H4 (cell line): ENCODE measurements at regions not wholly inside any gene's neighbourhood (a gene's known extent, or its start where the extent isn't known, plus 50 kb on each side); places are given as distances from the start of the nearest gene placed in this dataset.
"Not testable (repeated sequence)": the region's sequence is repeated elsewhere in the genome, so short reads cannot be mapped to it uniquely, and the experiment has no call there.

ENCODE experiments used
- DNase-seq: peaks from one replicate; pipeline ENCODE4 v3.0.0-alpha.2; 2015; ENCODE audit warnings: low spot score

- no peak for DNase-seq
These were observed 52.6 kb upstream of the SP8 start for GRCh38 chr7:20839196-20839735.

GRCh38 chr7:20839987-20840386 is 53.3 kb upstream of the SP8 start:
- no peak for DNase-seq

GRCh38 chr7:20846791-20847190 is 60.1 kb upstream of the SP8 start:
- DNase-seq = no peak

GRCh38 chr7:20858951-20859350 is 72.3 kb upstream of the SP8 start:
- no peak for DNase-seq

- DNase-seq = no peak
These were observed 74.8 kb upstream of the SP8 start for GRCh38 chr7:20861468-20861867.

- no peak for DNase-seq
These were observed 75.9 kb upstream of the SP8 start for GRCh38 chr7:20862554-20862953.

- no peak for DNase-seq
These were observed 77.5 kb upstream of the SP8 start for GRCh38 chr7:20864221-20864620.

GRCh38 chr7:20865684-20866083 is 79.0 kb upstream of the SP8 start:
- DNase-seq = no peak

GRCh38 chr7:20870977-20871376 is 84.3 kb upstream of the SP8 start:
- no peak for DNase-seq

- DNase-seq = no peak
These were observed 106.1 kb upstream of the SP8 start for GRCh38 chr7:20892776-20893175.

GRCh38 chr7:20894806-20895205 is 108.1 kb upstream of the SP8 start:
- peak; percentile 90 for DNase-seq

- DNase-seq = peak; percentile 87
These were observed 108.9 kb upstream of the SP8 start for GRCh38 chr7:20895563-20895962.

GRCh38 chr7:20896996-20897395 is 110.3 kb upstream of the SP8 start:
- no peak for DNase-seq

GRCh38 chr7:20906801-20907453 is 120.2 kb upstream of the SP8 start:
- DNase-seq = no peak

- no peak for DNase-seq
These were observed 124.4 kb upstream of the SP8 start for GRCh38 chr7:20911081-20911480.

GRCh38 chr7:20913853-20914252 is 127.2 kb upstream of the SP8 start:
- no peak for DNase-seq

- no peak for DNase-seq
These were observed 129.6 kb upstream of the SP8 start for GRCh38 chr7:20916311-20916710.

- DNase-seq = no peak
These were observed 130.9 kb upstream of the SP8 start for GRCh38 chr7:20917603-20918002.

- no peak for DNase-seq
These were observed 131.5 kb upstream of the SP8 start for GRCh38 chr7:20918156-20918555.

- DNase-seq = not testable (repeated sequence)
These were observed 140.5 kb upstream of the SP8 start for GRCh38 chr7:20927178-20927577.

- no peak for DNase-seq
These were observed 141.3 kb upstream of the SP8 start for GRCh38 chr7:20927976-20928375.

GRCh38 chr7:20929199-20929598 is 142.5 kb upstream of the SP8 start:
- DNase-seq = no peak

- no peak for DNase-seq
These were observed 145.1 kb upstream of the SP8 start for GRCh38 chr7:20931739-20932138.
